Erythroblast (primary cell): ENCODE measurements at regions not wholly inside any gene's neighbourhood (a gene's known extent, or its start where the extent isn't known, plus 50 kb on each side); places are given as distances from the start of the nearest gene placed in this dataset.

Source experiments
- GATA1 ChIP-seq: IDR thresholded peaks from 2 replicates; pipeline ENCODE4 v1.6.1; 2011; ENCODE audit warnings: low read depth, mild to moderate bottlenecking, control low read depth, low read length, moderate library complexity
- POLR2A ChIP-seq: IDR thresholded peaks from 2 replicates; pipeline ENCODE4 v1.6.1; 2011; ENCODE audit warnings: mild to moderate bottlenecking, low read length

- TF ChIP-seq POLR2A (no peak), GATA1 (no peak)
Measured at GRCh38 chr16:88315543-88316105, 67.1 kb upstream of the ZNF469 start.
